WTC11 (cell line): ENCODE measurements at regions not wholly inside any gene's neighbourhood (a gene's known extent, or its start where the extent isn't known, plus 50 kb on each side); places are given as distances from the start of the nearest gene placed in this dataset.

ENCODE experiments used
- ATAC-seq: fragments of 200-7000 bp; cut with Tn5 transposase; 2 replicates; pipeline ENCODE4 v1.10.0; 2021; ENCODE audit warnings: mild to moderate bottlenecking, moderate library complexity
- CTCF ChIA-PET: fragments of 300-600 bp; sonication (Branson Sonifier 250); formaldehyde crosslinking; loops from one replicate; lab custom pipeline; 2021; ENCODE audit warnings: antibody characterized with exemption; lab: Charles Lee
- POLR2A ChIA-PET: fragments of 350-600 bp; sonication (Branson Sonifier 250); formaldehyde crosslinking; loops from one replicate; lab custom pipeline; 2021; ENCODE audit warnings: antibody characterized with exemption; lab: Charles Lee
- DNase-seq: peaks from one replicate; pipeline ENCODE4 v3.0.0; 2021; ENCODE audit warnings: low spot score
- H3K27ac Mint-ChIP-seq: 2 replicates; pipeline ENCODE4 v1.8.0; 2021; ENCODE audit warnings: mixed read lengths
- H3K27me3 Mint-ChIP-seq: 2 replicates; pipeline ENCODE4 v1.8.0; 2021; ENCODE audit warnings: low read depth, mild to moderate bottlenecking, moderate library complexity, mixed read lengths
- H3K36me3 Mint-ChIP-seq: 2 replicates; pipeline ENCODE4 v1.8.0; 2021; ENCODE audit warnings: mixed read lengths
- H3K4me1 Mint-ChIP-seq: 2 replicates; pipeline ENCODE4 v1.8.0; 2022; ENCODE audit warnings: mixed read lengths
- H3K4me3 Mint-ChIP-seq: 2 replicates; pipeline ENCODE4 v1.8.0; 2021; ENCODE audit warnings: mild to moderate bottlenecking, moderate library complexity, mixed read lengths
- H3K9me3 Mint-ChIP-seq: 2 replicates; pipeline ENCODE4 v1.8.0; 2021; ENCODE audit warnings: mixed read lengths
- ESRRA ChIP-seq: sonication (generic); formaldehyde crosslinking; IDR thresholded peaks from 2 replicates; pipeline ENCODE4 v1.8.1; 2022; ENCODE audit warnings: mild to moderate bottlenecking, missing genetic modification reagents, borderline replicate concordance
- FOXJ3 ChIP-seq: sonication (generic); formaldehyde crosslinking; IDR thresholded peaks from 2 replicates; pipeline ENCODE4 v1.9.0; 2021; ENCODE audit warnings: missing genetic modification reagents, mild to moderate bottlenecking, borderline replicate concordance
- KAT7 ChIP-seq: sonication (generic); formaldehyde crosslinking; IDR thresholded peaks from 2 replicates; pipeline ENCODE4 v1.8.1; 2023; ENCODE audit warnings: missing genetic modification reagents, mild to moderate bottlenecking, borderline replicate concordance
- MYBL2 ChIP-seq: sonication (generic); formaldehyde crosslinking; IDR thresholded peaks from 2 replicates; pipeline ENCODE4 v1.8.1; 2023; ENCODE audit warnings: mild to moderate bottlenecking, moderate library complexity, missing genetic modification reagents
- NFATC4 ChIP-seq: fragments of 250-450 bp; sonication (Bioruptor Pico); IDR thresholded peaks from 2 replicates; pipeline ENCODE4 v1.9.0; 2021; ENCODE audit warnings: mild to moderate bottlenecking
- NFE2L1 ChIP-seq: sonication (generic); formaldehyde crosslinking; IDR thresholded peaks from 2 replicates; pipeline ENCODE4 v1.8.1; 2023; ENCODE audit warnings: missing genetic modification reagents
- PRRX2 ChIP-seq: fragments of 250-450 bp; sonication (Bioruptor Pico); IDR thresholded peaks from 2 replicates; pipeline ENCODE4 v1.8.0; 2021; ENCODE audit warnings: mild to moderate bottlenecking
- RELA ChIP-seq: sonication (generic); formaldehyde crosslinking; IDR thresholded peaks from 2 replicates; pipeline ENCODE4 v1.8.1; 2022; ENCODE audit warnings: missing genetic modification reagents, mild to moderate bottlenecking, borderline replicate concordance
- SMAD3 ChIP-seq: sonication (generic); formaldehyde crosslinking; IDR thresholded peaks from 2 replicates; pipeline ENCODE4 v1.8.0; 2022; ENCODE audit warnings: missing genetic modification reagents, mild to moderate bottlenecking, borderline replicate concordance
- SMAD4 ChIP-seq: sonication (generic); formaldehyde crosslinking; IDR thresholded peaks from 2 replicates; pipeline ENCODE4 v1.8.0; 2022; ENCODE audit warnings: mild to moderate bottlenecking, missing genetic modification reagents
- ZNF219 ChIP-seq: sonication (generic); formaldehyde crosslinking; IDR thresholded peaks from 2 replicates; pipeline ENCODE4 v1.8.0; 2023; ENCODE audit warnings: missing genetic modification reagents, mild to moderate bottlenecking, borderline replicate concordance
- ZNF232 ChIP-seq: sonication (generic); formaldehyde crosslinking; IDR thresholded peaks from 2 replicates; pipeline ENCODE4 v1.8.0; 2022; ENCODE audit warnings: mild to moderate bottlenecking, missing genetic modification reagents
- TF ChIP-seq, protein P1 (sequence below): sonication (generic); formaldehyde crosslinking; IDR thresholded peaks from 2 replicates; pipeline ENCODE4 v1.8.1; 2023; ENCODE audit warnings: mild to moderate bottlenecking, missing genetic modification reagents, borderline replicate concordance
- TF ChIP-seq, protein P2 (sequence below): sonication (generic); formaldehyde crosslinking; IDR thresholded peaks from 2 replicates; pipeline ENCODE4 v1.8.1; 2023; ENCODE audit warnings: mild to moderate bottlenecking, missing genetic modification reagents
- TF ChIP-seq, protein P3 (sequence below): sonication (generic); formaldehyde crosslinking; IDR thresholded peaks from 2 replicates; pipeline ENCODE4 v1.8.1; 2023; ENCODE audit warnings: mild to moderate bottlenecking, missing genetic modification reagents, moderate library complexity
- TF ChIP-seq, protein P4 (sequence below): fragments of 250-450 bp; sonication (Bioruptor Pico); IDR thresholded peaks from 2 replicates; pipeline ENCODE4 v1.9.0; 2021; ENCODE audit warnings: mild to moderate bottlenecking
- TF ChIP-seq, protein P5 (sequence below): sonication (generic); formaldehyde crosslinking; IDR thresholded peaks from 2 replicates; pipeline ENCODE4 v1.8.0; 2023; ENCODE audit warnings: mild to moderate bottlenecking, missing genetic modification reagents
- TF ChIP-seq, protein P6 (sequence below): sonication (generic); formaldehyde crosslinking; IDR thresholded peaks from 2 replicates; pipeline ENCODE4 v1.8.1; 2022; ENCODE audit warnings: missing genetic modification reagents, borderline replicate concordance
- TF ChIP-seq, protein P7 (sequence below): sonication (generic); formaldehyde crosslinking; conservative IDR thresholded peaks from 2 replicates; pipeline ENCODE4 v1.8.1; 2022; ENCODE audit warnings: mild to moderate bottlenecking, missing genetic modification reagents
- TF ChIP-seq, protein P8 (sequence below): sonication (generic); formaldehyde crosslinking; IDR thresholded peaks from 2 replicates; pipeline ENCODE4 v1.8.0; 2022; ENCODE audit warnings: mild to moderate bottlenecking, missing genetic modification reagents

DNA sequence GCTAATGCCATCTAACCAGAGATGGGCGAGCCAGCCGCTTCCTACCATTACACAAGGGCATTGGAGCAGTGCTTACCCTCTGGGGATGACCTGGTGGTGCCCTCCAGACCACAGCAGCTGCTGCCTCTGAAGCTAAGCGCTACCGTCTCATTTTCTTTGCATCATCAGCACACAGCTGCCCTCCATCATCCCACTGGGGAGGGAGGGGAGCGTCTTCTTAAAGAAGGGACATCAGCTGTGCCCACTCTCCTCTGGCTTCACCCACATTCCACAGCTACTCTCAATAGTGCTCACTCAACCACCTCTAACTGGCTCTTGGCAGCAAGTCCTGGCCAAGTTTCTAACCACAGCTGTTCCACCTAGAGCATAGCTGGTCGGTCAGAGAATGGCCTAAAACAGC, 503.4 kb downstream of the NFIB start:
- no peaks in the 10 kb centered on the region for H3K27me3 Mint-ChIP-seq
- TF ChIP-seq, protein P1, sequence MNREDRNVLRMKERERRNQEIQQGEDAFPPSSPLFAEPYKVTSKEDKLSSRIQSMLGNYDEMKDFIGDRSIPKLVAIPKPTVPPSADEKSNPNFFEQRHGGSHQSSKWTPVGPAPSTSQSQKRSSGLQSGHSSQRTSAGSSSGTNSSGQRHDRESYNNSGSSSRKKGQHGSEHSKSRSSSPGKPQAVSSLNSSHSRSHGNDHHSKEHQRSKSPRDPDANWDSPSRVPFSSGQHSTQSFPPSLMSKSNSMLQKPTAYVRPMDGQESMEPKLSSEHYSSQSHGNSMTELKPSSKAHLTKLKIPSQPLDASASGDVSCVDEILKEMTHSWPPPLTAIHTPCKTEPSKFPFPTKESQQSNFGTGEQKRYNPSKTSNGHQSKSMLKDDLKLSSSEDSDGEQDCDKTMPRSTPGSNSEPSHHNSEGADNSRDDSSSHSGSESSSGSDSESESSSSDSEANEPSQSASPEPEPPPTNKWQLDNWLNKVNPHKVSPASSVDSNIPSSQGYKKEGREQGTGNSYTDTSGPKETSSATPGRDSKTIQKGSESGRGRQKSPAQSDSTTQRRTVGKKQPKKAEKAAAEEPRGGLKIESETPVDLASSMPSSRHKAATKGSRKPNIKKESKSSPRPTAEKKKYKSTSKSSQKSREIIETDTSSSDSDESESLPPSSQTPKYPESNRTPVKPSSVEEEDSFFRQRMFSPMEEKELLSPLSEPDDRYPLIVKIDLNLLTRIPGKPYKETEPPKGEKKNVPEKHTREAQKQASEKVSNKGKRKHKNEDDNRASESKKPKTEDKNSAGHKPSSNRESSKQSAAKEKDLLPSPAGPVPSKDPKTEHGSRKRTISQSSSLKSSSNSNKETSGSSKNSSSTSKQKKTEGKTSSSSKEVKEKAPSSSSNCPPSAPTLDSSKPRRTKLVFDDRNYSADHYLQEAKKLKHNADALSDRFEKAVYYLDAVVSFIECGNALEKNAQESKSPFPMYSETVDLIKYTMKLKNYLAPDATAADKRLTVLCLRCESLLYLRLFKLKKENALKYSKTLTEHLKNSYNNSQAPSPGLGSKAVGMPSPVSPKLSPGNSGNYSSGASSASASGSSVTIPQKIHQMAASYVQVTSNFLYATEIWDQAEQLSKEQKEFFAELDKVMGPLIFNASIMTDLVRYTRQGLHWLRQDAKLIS (CRISPR knock-in tag), result no peak
- TF ChIP-seq NFATC4 (CRISPR knock-in tag) (no peak), ESRRA (CRISPR knock-in tag) (no peak), SMAD3 (CRISPR knock-in tag) (no peak), MYBL2 (CRISPR knock-in tag) (no peak), NFE2L1 (CRISPR knock-in tag) (no peak), RELA (CRISPR knock-in tag) (no peak), FOXJ3 (CRISPR knock-in tag) (no peak), ZNF219 (no peak), SMAD4 (CRISPR knock-in tag) (no peak), KAT7 (CRISPR knock-in tag) (no peak), ZNF232 (CRISPR knock-in tag) (no peak), PRRX2 (CRISPR knock-in tag) (no peak)
- TF ChIP-seq, protein P2, sequence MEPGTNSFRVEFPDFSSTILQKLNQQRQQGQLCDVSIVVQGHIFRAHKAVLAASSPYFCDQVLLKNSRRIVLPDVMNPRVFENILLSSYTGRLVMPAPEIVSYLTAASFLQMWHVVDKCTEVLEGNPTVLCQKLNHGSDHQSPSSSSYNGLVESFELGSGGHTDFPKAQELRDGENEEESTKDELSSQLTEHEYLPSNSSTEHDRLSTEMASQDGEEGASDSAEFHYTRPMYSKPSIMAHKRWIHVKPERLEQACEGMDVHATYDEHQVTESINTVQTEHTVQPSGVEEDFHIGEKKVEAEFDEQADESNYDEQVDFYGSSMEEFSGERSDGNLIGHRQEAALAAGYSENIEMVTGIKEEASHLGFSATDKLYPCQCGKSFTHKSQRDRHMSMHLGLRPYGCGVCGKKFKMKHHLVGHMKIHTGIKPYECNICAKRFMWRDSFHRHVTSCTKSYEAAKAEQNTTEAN, result no peak
- TF ChIP-seq, protein P3, sequence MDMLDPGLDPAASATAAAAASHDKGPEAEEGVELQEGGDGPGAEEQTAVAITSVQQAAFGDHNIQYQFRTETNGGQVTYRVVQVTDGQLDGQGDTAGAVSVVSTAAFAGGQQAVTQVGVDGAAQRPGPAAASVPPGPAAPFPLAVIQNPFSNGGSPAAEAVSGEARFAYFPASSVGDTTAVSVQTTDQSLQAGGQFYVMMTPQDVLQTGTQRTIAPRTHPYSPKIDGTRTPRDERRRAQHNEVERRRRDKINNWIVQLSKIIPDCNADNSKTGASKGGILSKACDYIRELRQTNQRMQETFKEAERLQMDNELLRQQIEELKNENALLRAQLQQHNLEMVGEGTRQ (CRISPR knock-in tag), result no peak
- TF ChIP-seq, protein P4, sequence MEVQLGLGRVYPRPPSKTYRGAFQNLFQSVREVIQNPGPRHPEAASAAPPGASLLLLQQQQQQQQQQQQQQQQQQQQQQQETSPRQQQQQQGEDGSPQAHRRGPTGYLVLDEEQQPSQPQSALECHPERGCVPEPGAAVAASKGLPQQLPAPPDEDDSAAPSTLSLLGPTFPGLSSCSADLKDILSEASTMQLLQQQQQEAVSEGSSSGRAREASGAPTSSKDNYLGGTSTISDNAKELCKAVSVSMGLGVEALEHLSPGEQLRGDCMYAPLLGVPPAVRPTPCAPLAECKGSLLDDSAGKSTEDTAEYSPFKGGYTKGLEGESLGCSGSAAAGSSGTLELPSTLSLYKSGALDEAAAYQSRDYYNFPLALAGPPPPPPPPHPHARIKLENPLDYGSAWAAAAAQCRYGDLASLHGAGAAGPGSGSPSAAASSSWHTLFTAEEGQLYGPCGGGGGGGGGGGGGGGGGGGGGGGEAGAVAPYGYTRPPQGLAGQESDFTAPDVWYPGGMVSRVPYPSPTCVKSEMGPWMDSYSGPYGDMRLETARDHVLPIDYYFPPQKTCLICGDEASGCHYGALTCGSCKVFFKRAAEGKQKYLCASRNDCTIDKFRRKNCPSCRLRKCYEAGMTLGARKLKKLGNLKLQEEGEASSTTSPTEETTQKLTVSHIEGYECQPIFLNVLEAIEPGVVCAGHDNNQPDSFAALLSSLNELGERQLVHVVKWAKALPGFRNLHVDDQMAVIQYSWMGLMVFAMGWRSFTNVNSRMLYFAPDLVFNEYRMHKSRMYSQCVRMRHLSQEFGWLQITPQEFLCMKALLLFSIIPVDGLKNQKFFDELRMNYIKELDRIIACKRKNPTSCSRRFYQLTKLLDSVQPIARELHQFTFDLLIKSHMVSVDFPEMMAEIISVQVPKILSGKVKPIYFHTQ (CRISPR knock-in tag), result no peak
- TF ChIP-seq, protein P5, sequence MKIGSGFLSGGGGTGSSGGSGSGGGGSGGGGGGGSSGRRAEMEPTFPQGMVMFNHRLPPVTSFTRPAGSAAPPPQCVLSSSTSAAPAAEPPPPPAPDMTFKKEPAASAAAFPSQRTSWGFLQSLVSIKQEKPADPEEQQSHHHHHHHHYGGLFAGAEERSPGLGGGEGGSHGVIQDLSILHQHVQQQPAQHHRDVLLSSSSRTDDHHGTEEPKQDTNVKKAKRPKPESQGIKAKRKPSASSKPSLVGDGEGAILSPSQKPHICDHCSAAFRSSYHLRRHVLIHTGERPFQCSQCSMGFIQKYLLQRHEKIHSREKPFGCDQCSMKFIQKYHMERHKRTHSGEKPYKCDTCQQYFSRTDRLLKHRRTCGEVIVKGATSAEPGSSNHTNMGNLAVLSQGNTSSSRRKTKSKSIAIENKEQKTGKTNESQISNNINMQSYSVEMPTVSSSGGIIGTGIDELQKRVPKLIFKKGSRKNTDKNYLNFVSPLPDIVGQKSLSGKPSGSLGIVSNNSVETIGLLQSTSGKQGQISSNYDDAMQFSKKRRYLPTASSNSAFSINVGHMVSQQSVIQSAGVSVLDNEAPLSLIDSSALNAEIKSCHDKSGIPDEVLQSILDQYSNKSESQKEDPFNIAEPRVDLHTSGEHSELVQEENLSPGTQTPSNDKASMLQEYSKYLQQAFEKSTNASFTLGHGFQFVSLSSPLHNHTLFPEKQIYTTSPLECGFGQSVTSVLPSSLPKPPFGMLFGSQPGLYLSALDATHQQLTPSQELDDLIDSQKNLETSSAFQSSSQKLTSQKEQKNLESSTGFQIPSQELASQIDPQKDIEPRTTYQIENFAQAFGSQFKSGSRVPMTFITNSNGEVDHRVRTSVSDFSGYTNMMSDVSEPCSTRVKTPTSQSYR, result no peak
- TF ChIP-seq, protein P6, sequence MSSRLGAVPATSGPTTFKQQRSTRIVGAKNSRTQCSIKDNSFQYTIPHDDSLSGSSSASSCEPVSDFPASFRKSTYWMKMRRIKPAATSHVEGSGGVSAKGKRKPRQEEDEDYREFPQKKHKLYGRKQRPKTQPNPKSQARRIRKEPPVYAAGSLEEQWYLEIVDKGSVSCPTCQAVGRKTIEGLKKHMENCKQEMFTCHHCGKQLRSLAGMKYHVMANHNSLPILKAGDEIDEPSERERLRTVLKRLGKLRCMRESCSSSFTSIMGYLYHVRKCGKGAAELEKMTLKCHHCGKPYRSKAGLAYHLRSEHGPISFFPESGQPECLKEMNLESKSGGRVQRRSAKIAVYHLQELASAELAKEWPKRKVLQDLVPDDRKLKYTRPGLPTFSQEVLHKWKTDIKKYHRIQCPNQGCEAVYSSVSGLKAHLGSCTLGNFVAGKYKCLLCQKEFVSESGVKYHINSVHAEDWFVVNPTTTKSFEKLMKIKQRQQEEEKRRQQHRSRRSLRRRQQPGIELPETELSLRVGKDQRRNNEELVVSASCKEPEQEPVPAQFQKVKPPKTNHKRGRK (CRISPR knock-in tag), result no peak
- TF ChIP-seq, protein P7, sequence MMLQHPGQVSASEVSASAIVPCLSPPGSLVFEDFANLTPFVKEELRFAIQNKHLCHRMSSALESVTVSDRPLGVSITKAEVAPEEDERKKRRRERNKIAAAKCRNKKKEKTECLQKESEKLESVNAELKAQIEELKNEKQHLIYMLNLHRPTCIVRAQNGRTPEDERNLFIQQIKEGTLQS (CRISPR knock-in tag), result no peak
- TF ChIP-seq, protein P8, sequence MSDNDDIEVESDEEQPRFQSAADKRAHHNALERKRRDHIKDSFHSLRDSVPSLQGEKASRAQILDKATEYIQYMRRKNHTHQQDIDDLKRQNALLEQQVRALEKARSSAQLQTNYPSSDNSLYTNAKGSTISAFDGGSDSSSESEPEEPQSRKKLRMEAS (CRISPR knock-in tag), result no peak
- TF ChIP-seq, all 79 proteins: peak for 0
- DNase-seq (no peak), ATAC-seq (no peak)
- no peak overlapping the region for H3K27ac Mint-ChIP-seq
- peaks cover 7% of the 10 kb centered on the region for H3K9me3 Mint-ChIP-seq
- H3K36me3 Mint-ChIP-seq, result no peaks in the 10 kb centered on the region
- H3K4me1 Mint-ChIP-seq, result no peaks in the 10 kb centered on the region
- ChIA-PET POLR2A (no interaction called here), CTCF (no interaction called here)
- H3K4me3 Mint-ChIP-seq, result no peak overlapping the region
